NB4 (cell line): ENCODE measurements at regions not wholly inside any gene's neighbourhood (a gene's known extent, or its start where the extent isn't known, plus 50 kb on each side); places are given as distances from the start of the nearest gene placed in this dataset.

Experiments
- DNase-seq: peaks from one replicate; pipeline ENCODE4 v3.0.0; 2010; ENCODE audit warnings: low read depth
- H3K4me3 ChIP-seq: one replicate; pipeline ENCODE4 v1.5.1; 2011; ENCODE audit warnings: mild to moderate bottlenecking, low read depth, low read length, moderate library complexity
- CTCF ChIP-seq: IDR thresholded peaks from one replicate; pipeline ENCODE4 v1.5.1; 2012; ENCODE audit warnings: low read depth, low read length
- MAX ChIP-seq: IDR thresholded peaks from 2 replicates; pipeline ENCODE4 v1.6.1; 2011; ENCODE audit warnings: low read depth, low read length
- MYC ChIP-seq: IDR thresholded peaks from 2 replicates; pipeline ENCODE4 v1.6.1; 2011; ENCODE audit warnings: low read depth, low read length
- POLR2A ChIP-seq: IDR thresholded peaks from 2 replicates; pipeline ENCODE4 v1.6.1; 2011; ENCODE audit warnings: mild to moderate bottlenecking; ENCODE audit not compliant: insufficient read length; ENCODE audit errors: extremely low read depth

- no peak for DNase-seq
- TF ChIP-seq MAX = no peak
- TF ChIP-seq CTCF = no peak
- TF ChIP-seq POLR2A = no peak
- TF ChIP-seq MYC = no peak
- H3K4me3 ChIP-seq = no peak overlapping the region
These were observed 174.0 kb upstream of the NEBL start for GRCh38 chr10:21071001-21071673.

DNA sequence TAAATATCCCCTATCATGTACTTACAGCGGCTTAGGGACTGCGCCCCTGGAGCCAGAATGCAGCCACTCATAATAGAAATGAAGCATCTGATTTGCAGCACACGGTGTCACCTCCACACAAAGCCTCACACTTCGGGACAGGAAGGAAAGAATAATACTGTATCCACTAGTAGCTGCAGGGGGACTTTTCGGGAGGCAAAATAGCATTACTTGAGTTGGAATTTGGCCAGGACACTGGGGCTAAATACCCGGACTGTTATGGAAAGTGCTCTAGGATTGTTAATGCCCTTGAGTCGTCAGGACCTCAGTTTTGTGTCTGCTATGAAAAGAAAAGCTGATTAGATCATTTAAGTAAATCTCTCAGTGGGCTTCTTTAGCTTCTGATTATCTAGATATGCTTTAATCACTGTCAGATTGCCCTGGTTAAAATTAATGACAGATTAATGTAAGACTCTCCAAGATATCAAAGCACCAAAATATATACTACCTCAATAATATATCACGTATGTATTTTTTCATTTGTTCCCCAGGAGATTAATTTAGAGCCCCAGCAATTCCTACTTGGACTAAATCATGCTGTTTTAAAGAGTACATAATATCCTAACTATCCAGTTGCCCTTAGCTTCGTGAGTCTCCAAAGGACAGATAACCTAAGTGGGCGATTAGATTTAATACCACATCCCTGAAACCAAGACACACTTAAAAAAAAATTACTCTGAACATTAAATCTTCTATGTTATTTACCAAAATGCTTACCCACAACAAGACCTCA lies 173.0 kb upstream of the NEBL start:
- DNase-seq = no peak
- no peak overlapping the region for H3K4me3 ChIP-seq
- no peak for TF ChIP-seq MAX

GRCh38 chr10:21069278-21069677 lies 172.2 kb upstream of the NEBL start:
- TF ChIP-seq MAX (no peak), CTCF (no peak), POLR2A (no peak), MYC (no peak)
- DNase-seq = no peak
- no peak overlapping the region for H3K4me3 ChIP-seq

- no peak for DNase-seq
- no peak for TF ChIP-seq MYC
- no peak for TF ChIP-seq MAX
- TF ChIP-seq POLR2A = no peak
- TF ChIP-seq CTCF = no peak
- no peak overlapping the region for H3K4me3 ChIP-seq
These were observed 171.0 kb upstream of the NEBL start for GRCh38 chr10:21068026-21068656.

- H3K4me3 ChIP-seq = no peak overlapping the region
- DNase-seq = no peak
- TF ChIP-seq MAX = no peak
- no peak for TF ChIP-seq POLR2A
- no peak for TF ChIP-seq CTCF
- no peak for TF ChIP-seq MYC
These were observed 168.6 kb upstream of the NEBL start for GRCh38 chr10:21065621-21066248.

GRCh38 chr10:21061982-21062381 lies 164.9 kb upstream of the NEBL start:
- TF ChIP-seq MYC (no peak), CTCF (no peak), POLR2A (no peak), MAX (no peak)
- DNase-seq = no peak
- no peak overlapping the region for H3K4me3 ChIP-seq
